GM12878 (cell line): ENCODE measurements at regions not wholly inside any gene's neighbourhood (a gene's known extent, or its start where the extent isn't known, plus 50 kb on each side); places are given as distances from the start of the nearest gene placed in this dataset.
A peak's percentile ranks its signal among the peaks of the same experiment; 100 is the strongest.

Experiments
- ATAC-seq: fragments of 200-7000 bp; cut with Tn5 transposase; 3 replicates; pipeline ENCODE4 v1.9.1; 2020; ENCODE audit warnings: mild to moderate bottlenecking, moderate library complexity
- BruUV-seq: library from RNA; stranded (reverse); fragments of 400-500 nt; replicated peaks from 2 replicates; lab custom pipeline; 2021; lab: Mats Ljungman, UMichigan
- CTCF ChIA-PET: fragments of 300-600 bp; sonication (Branson Sonifier 250); formaldehyde crosslinking; extraction: SDS; loops from one replicate; lab custom pipeline; 2021; ENCODE audit warnings: inconsistent platforms; lab: Yijun Ruan, JAX
- POLR2A ChIA-PET: fragments of 350-600 bp; formaldehyde crosslinking; extraction: SDS; loops from one replicate; lab custom pipeline; 2021; ENCODE audit warnings: inconsistent platforms; lab: Charles Lee
- RAD21 ChIA-PET: fragments of 300-600 bp; sonication (Branson Sonifier 250); formaldehyde crosslinking; loops from one replicate; lab custom pipeline; 2023; ENCODE audit warnings: antibody characterized with exemption; ENCODE audit not compliant: unreplicated experiment; lab: Charles Lee
- SMC1A ChIA-PET: fragments of 300-600 bp; sonication (Branson Sonifier 250); formaldehyde crosslinking; loops from one replicate; lab custom pipeline; 2023; ENCODE audit not compliant: unreplicated experiment, uncharacterized antibody; lab: Charles Lee
- DNase-seq: peaks from one replicate; pipeline ENCODE4 v3.0.0-alpha.2; 2011; ENCODE audit warnings: low read depth, low spot score
- FAIRE-seq: peaks from 3 replicates; lab custom pipeline; 2011; peaks lifted over from hg19 to GRCh38; lab: Jason Lieb, UNC
- H2AFZ ChIP-seq: 2 replicates; pipeline ENCODE4 v1.6.0; 2011; ENCODE audit warnings: low read depth, low read length, control low read depth; ENCODE audit not compliant: control insufficient read depth
- H3K27ac ChIP-seq: 2 replicates; pipeline ENCODE4 v1.5.1; 2011; ENCODE audit warnings: control low read depth; ENCODE audit not compliant: control insufficient read depth, insufficient read depth
- H3K27me3 ChIP-seq, 2 experiments: replicated peaks in 1 of 2; 2 replicates each; pipeline versions ENCODE4 v1.6.0 to v1.6.1; 2011; ENCODE audit warnings: low read length in 1 of 2; ENCODE audit not compliant: control insufficient read depth in 2 of 2, insufficient read depth in 2 of 2
- H3K36me3 ChIP-seq, 2 experiments: 2 replicates each; pipeline ENCODE4 v1.5.1; 2011; ENCODE audit warnings: low read length in 1 of 2; ENCODE audit not compliant: control insufficient read depth in 2 of 2, insufficient read depth in 2 of 2
- H3K4me1 ChIP-seq: 2 replicates; pipeline ENCODE4 v1.6.1; 2011; ENCODE audit warnings: mild to moderate bottlenecking, low read length, moderate library complexity, mixed read lengths; ENCODE audit not compliant: control insufficient read depth, insufficient read depth
- H3K4me2 ChIP-seq: 2 replicates; pipeline ENCODE4 v1.6.0; 2011; ENCODE audit warnings: control low read depth; ENCODE audit not compliant: control insufficient read depth, insufficient read depth
- H3K4me3 ChIP-seq: fragments of 200-600 bp; sonication (generic); 2 replicates; pipeline ENCODE4 v1.5.1; 2016
- H3K79me2 ChIP-seq: 2 replicates; pipeline ENCODE4 v1.6.0; 2011; ENCODE audit warnings: low read length; ENCODE audit not compliant: control insufficient read depth, insufficient read depth
- H3K9ac ChIP-seq: 2 replicates; pipeline ENCODE4 v1.8.0; 2011; ENCODE audit warnings: low read length, control low read depth, mixed read lengths; ENCODE audit not compliant: control insufficient read depth, insufficient read depth
- H3K9me3 ChIP-seq: replicated peaks from 3 replicates; pipeline ENCODE4 v1.5.1; 2011; ENCODE audit warnings: mild to moderate bottlenecking, low read length; ENCODE audit not compliant: control insufficient read depth, insufficient read depth
- H4K20me1 ChIP-seq: 2 replicates; pipeline ENCODE4 v1.6.0; 2011; ENCODE audit not compliant: control insufficient read depth, insufficient read depth
- RAD21 ChIP-seq: IDR thresholded peaks from 2 replicates; pipeline ENCODE4 v1.6.1; 2011; ENCODE audit warnings: mild to moderate bottlenecking, low read depth, low read length, moderate library complexity; ENCODE audit not compliant: insufficient read depth
- SMC3 ChIP-seq: IDR thresholded peaks from 2 replicates; pipeline ENCODE4 v1.6.1; 2011; ENCODE audit warnings: low read length, improper control_type of control experiment, borderline replicate concordance
- TCF12 ChIP-seq: IDR thresholded peaks from 2 replicates; pipeline ENCODE4 v1.6.1; 2011; ENCODE audit warnings: low read depth, mild to moderate bottlenecking, low read length
- ZBED1 ChIP-seq: IDR thresholded peaks from 2 replicates; pipeline ENCODE4 v1.6.1; 2016; ENCODE audit warnings: borderline replicate concordance
- WGBS: methylation state at CpG from one replicate; pipeline ENCODE4 v1.1.6; 2016; ENCODE audit warnings: low lambda C conversion rate; ENCODE audit not compliant: insufficient replicate concordance, insufficient coverage; ENCODE audit errors: missing lambda C conversion rate; 5-methylcytosine and 5-hydroxymethylcytosine counted together
- in situ Hi-C: fragments of 300-500 bp; cut with MboI; formaldehyde crosslinking; loops from 9 replicates; pipeline ENCODE4 v1.14.3; 2018; ENCODE audit warnings: mixed read lengths
- intact Hi-C: fragments of 100-400 bp; cut with micrococcal nuclease; formaldehyde crosslinking; loops from one replicate; pipeline ENCODE4 v1.14.2; 2022; ENCODE audit not compliant: unreplicated experiment
- TF ChIP-seq, protein P1 (sequence below), 3 experiments: IDR thresholded peaks in 2 of 3; conservative IDR thresholded peaks in 1 of 3; 2 replicates each; pipeline ENCODE4 v1.5.1; 2011; ENCODE audit warnings: low read depth in 3 of 3, low read length in 3 of 3, mild to moderate bottlenecking in 3 of 3, control low read depth in 2 of 3, moderate library complexity in 2 of 3, inconsistent platforms in 1 of 3, mixed read lengths in 1 of 3; ENCODE audit not compliant: control insufficient read depth in 2 of 3, insufficient read depth in 1 of 3; ENCODE audit errors: extremely low read depth in 1 of 3

DNA sequence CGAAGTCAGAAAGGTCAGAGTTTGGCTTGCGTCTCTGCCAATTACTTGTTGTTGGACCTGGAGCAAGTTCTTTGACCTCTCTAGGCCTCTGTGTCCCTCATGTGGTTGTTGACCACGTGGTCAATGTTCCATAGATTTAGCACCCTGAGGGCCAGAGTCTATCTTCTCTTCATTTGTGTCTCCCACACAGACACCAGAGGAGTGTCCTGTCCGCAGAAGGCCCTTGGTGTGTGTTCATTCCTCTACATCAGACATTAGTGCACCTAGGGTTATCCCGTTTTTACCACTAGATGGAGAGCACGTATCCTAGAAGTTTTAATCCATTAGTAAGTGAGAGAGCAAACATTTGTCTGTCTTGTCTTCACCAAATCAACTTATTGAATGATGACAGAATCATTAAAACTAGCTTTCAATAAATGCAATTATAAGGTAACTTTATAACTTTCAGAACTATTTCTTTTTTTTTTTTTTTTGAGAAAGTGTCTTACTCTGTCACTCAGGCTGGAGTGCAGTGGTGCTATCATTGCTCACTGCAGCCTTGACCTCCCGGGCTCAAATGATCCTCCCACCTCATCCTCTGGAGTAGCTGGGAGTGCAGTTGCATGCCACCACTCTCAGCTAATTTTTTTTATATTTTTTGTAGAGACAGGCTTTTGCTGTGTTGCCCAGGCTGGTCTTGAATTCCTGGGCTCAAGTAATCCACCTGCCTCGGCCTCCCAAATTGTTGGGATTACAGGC, 122.5 kb upstream of the ANKRD1 start:
- Histone ChIP-seq H3K4me2 (no peak overlapping the region), H3K9ac (no peak overlapping the region), H3K79me2 (no peaks in the 10 kb centered on the region), H3K27me3 (no peaks in the 10 kb centered on the region), H3K4me3 (no peak overlapping the region), H2AFZ (no peak overlapping the region), H3K4me1 (peaks cover under 1% of the 10 kb centered on the region; the same call in 1 of the 2 replicates), H3K9me3 (no peaks in the 10 kb centered on the region), H3K27ac (no peak overlapping the region), H4K20me1 (no peaks in the 10 kb centered on the region)
- 56% methylated on average over 8 of the region's 8 CpGs for WGBS
- CTCF ChIA-PET = interaction anchor here (0.6 to 4.9 kb wide), 8 partner anchors 34 to 1232 kb away, joined by 3 to 41 read pairs (median 6); partner anchors contain the start of gene RPP30
- BruUV-seq = no TSS peak
- POLR2A ChIA-PET = interaction anchor here (0.6 kb wide), 1 partner anchor 9 kb away, joined by 3 read pairs; no protein-coding TSS in a partner anchor
- DNase-seq (peak; percentile 3), ATAC-seq (peak; percentile 66), FAIRE-seq (no peak)
- in situ Hi-C loops = no loop called here
- SMC1A ChIA-PET = interaction anchor here (0.6 to 4.5 kb wide), 12 partner anchors 10 to 208 kb away, joined by 3 to 43 read pairs (median 4); no protein-coding TSS in a partner anchor
- intact Hi-C loops = loop anchor here (1.0 kb wide), 1 partner anchor 208 kb away; no protein-coding TSS in a partner anchor
- TF ChIP-seq ZBED1 (no peak), SMC3 (peak; percentile 47; the same call in 1 of the 2 replicates), TCF12 (no peak), RAD21 (peak; percentile 50)
- TF ChIP-seq, protein P1, sequence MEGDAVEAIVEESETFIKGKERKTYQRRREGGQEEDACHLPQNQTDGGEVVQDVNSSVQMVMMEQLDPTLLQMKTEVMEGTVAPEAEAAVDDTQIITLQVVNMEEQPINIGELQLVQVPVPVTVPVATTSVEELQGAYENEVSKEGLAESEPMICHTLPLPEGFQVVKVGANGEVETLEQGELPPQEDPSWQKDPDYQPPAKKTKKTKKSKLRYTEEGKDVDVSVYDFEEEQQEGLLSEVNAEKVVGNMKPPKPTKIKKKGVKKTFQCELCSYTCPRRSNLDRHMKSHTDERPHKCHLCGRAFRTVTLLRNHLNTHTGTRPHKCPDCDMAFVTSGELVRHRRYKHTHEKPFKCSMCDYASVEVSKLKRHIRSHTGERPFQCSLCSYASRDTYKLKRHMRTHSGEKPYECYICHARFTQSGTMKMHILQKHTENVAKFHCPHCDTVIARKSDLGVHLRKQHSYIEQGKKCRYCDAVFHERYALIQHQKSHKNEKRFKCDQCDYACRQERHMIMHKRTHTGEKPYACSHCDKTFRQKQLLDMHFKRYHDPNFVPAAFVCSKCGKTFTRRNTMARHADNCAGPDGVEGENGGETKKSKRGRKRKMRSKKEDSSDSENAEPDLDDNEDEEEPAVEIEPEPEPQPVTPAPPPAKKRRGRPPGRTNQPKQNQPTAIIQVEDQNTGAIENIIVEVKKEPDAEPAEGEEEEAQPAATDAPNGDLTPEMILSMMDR (IDR thresholded peaks at IDR 0.05 in 2 of 3, conservative IDR thresholded peaks at IDR 0.05 in 1 of 3; ENCODE audit: control insufficient read depth in 2 of 3, extremely low read depth in 1 of 3, insufficient read depth in 1 of 3, low read depth in 3 of 3, low read length in 3 of 3) = peak; percentile 18 to 51 (median 28); a peak in 3 of 6 replicates
- TF ChIP-seq, all 136 proteins: peak for 3
- RAD21 ChIA-PET = interaction anchor here (1.7 to 3.4 kb wide), 2 partner anchors 36 to 208 kb away, joined by 5 to 20 read pairs; no protein-coding TSS in a partner anchor
- no peaks in the 10 kb centered on the region for H3K36me3 ChIP-seq
